ENCODE measurements at regions not wholly inside any gene's neighbourhood (a gene's known extent, or its start where the extent isn't known, plus 50 kb on each side); places are given as distances from the start of the nearest gene placed in this dataset.

- H3K4ac ChIP-seq (ENCODE audit: low read depth, low read length), result no peak overlapping the region
- H4K5ac ChIP-seq (ENCODE audit: insufficient read length, low read depth, low read length), result no peak overlapping the region
- H3K23ac ChIP-seq (ENCODE audit: insufficient read length, low read depth, low read length), result no peak overlapping the region
- H3K4me1 ChIP-seq (ENCODE audit: insufficient read depth, low read length), result no peaks in the 10 kb centered on the region
- no peak overlapping the region for H3T11ph ChIP-seq (ENCODE audit: low read length)
- H3K9me3 ChIP-seq (ENCODE audit: control insufficient read depth, low read depth, low read length), result no peaks in the 10 kb centered on the region
- no peak overlapping the region for H2BK5ac ChIP-seq (ENCODE audit: insufficient read length, low read length)
- Mint-ChIP-seq H3K4me1 (peaks cover 12 to 19% of the 10 kb centered on the region in 2 experiments), H3K27ac (no peak overlapping the region), H3K4me3 (no peak overlapping the region), H3K36me3 (ENCODE audit: insufficient read depth in 1 of 3, low read depth in 3 of 3) (no peaks in the 10 kb centered on the region), H3K9me3 (no peaks in the 10 kb centered on the region), H3K27me3 (ENCODE audit: low read depth) (no peaks in the 10 kb centered on the region)
- H2BK15ac ChIP-seq (ENCODE audit: low read depth, low read length), result no peak overlapping the region
- no peak overlapping the region for H2BK20ac ChIP-seq (ENCODE audit: low read depth, low read length, poor library complexity, severe bottlenecking)
- no peak overlapping the region for H3K14ac ChIP-seq (ENCODE audit: insufficient read depth, low read length)
- no peak overlapping the region for H3K4me2 ChIP-seq (ENCODE audit: insufficient read depth, insufficient read length, low read length)
- H2AFZ ChIP-seq (ENCODE audit: low read length), result no peak overlapping the region
- H2BK12ac ChIP-seq (ENCODE audit: insufficient read length, low read depth, low read length), result no peak overlapping the region
- H3K56ac ChIP-seq (ENCODE audit: insufficient read length, low read depth, low read length), result no peak overlapping the region
- H3K18ac ChIP-seq (ENCODE audit: insufficient read length, low read depth, low read length), result no peak overlapping the region
- no peaks in the 10 kb centered on the region for H3K23me2 ChIP-seq (ENCODE audit: insufficient read length, low read depth, low read length, poor library complexity, severe bottlenecking)
- no peak overlapping the region for H3K27ac ChIP-seq (ENCODE audit: insufficient read length, low read depth, low read length)
- TF ChIP-seq CTCF (conservative IDR thresholded peaks at IDR 0.05), result no peak
- no CpG with 5 or more reads among the region's 1 CpG for WGBS (ENCODE audit: extremely low coverage, insufficient read length, low lambda C conversion rate)
- H4K8ac ChIP-seq (replicated peaks; ENCODE audit: insufficient read length, low read depth, low read length), result no peak overlapping the region
- no peaks in the 10 kb centered on the region for H4K20me1 ChIP-seq (ENCODE audit: control insufficient read depth, insufficient read depth, insufficient read length)
- no peak for DNase-seq
- H3K9ac ChIP-seq (ENCODE audit: extremely low read depth, insufficient read length, low read length), result no peak overlapping the region
- no peak overlapping the region for H2BK120ac ChIP-seq (ENCODE audit: low read depth, low read length, poor library complexity, severe bottlenecking)
- no peaks in the 10 kb centered on the region for H3K79me2 ChIP-seq (ENCODE audit: insufficient read depth, low read length)
- H3K27me3 ChIP-seq (ENCODE audit: insufficient read depth, low read length), result no peaks in the 10 kb centered on the region
- H4K91ac ChIP-seq (ENCODE audit: insufficient read length, low read depth, low read length), result no peak overlapping the region
- H3K79me1 ChIP-seq (ENCODE audit: insufficient read depth, low read depth, low read length, poor library complexity, severe bottlenecking), result no peaks in the 10 kb centered on the region
- H2AK5ac ChIP-seq (ENCODE audit: insufficient read length, low read length), result no peak overlapping the region
Measured at GRCh38 chr5:17799521-17799920, 165.3 kb downstream of the TAF11L14 start.

Data from H9 (cell line).